Kidney (tissue), 13 donors: ENCODE measurements at regions not wholly inside any gene's neighbourhood (a gene's known extent, or its start where the extent isn't known, plus 50 kb on each side); places are given as distances from the start of the nearest gene placed in this dataset.
"Not testable (repeated sequence)": the region's sequence is repeated elsewhere in the genome, so short reads cannot be mapped to it uniquely, and the experiment has no call there.

Experiments used
- DNase-seq, 5 donors: peaks; one replicate each; pipeline ENCODE4 v3.0.0-alpha.2; 2013 to 2020
- FAIRE-seq: peaks from 2 replicates; lab custom pipeline; 2012; peaks lifted over from hg19 to GRCh38; lab: Jason Lieb, UNC
- H3K27ac ChIP-seq, 2 donors: one replicate each; pipeline ENCODE4 v1.7.0; 2013; ENCODE audit warnings: low read depth in 2 of 2, low read length in 2 of 2, inconsistent platforms in 1 of 2
- H3K27me3 ChIP-seq: one replicate; pipeline ENCODE4 v1.7.1; 2013; ENCODE audit warnings: low read length, inconsistent platforms; ENCODE audit not compliant: control insufficient read depth, insufficient read depth
- H3K36me3 ChIP-seq, 3 donors: one replicate each; pipeline versions ENCODE4 v1.7.0 to v1.7.1; 2013; ENCODE audit warnings: low read length in 3 of 3, control low read depth in 1 of 3, inconsistent platforms in 1 of 3; ENCODE audit not compliant: insufficient read depth in 3 of 3, control insufficient read depth in 2 of 3
- H3K4me1 ChIP-seq, 3 donors: one replicate each; pipeline versions ENCODE4 v1.7.0 to v1.7.1; 2013; ENCODE audit warnings: low read length in 3 of 3, inconsistent platforms in 1 of 3, low read depth in 1 of 3; ENCODE audit not compliant: control insufficient read depth in 2 of 3, insufficient read depth in 2 of 3
- H3K4me3 ChIP-seq, 3 donors: one replicate each; pipeline versions ENCODE4 v1.7.0 to v1.8.1; 2013; ENCODE audit warnings: low read length in 3 of 3, control low read depth in 1 of 3, inconsistent platforms in 1 of 3
- H3K9ac ChIP-seq, 3 donors: one replicate each; pipeline versions ENCODE4 v1.7.0 to v1.7.1; 2013; ENCODE audit warnings: low read length in 3 of 3, control low read depth in 1 of 3, inconsistent platforms in 1 of 3
- H3K9me3 ChIP-seq, 3 donors: one replicate each; pipeline versions ENCODE4 v1.7.0 to v1.7.1; 2013; ENCODE audit warnings: low read length in 3 of 3, control low read depth in 1 of 3, inconsistent platforms in 1 of 3; ENCODE audit not compliant: control insufficient read depth in 2 of 3, insufficient read depth in 1 of 3
- intact Hi-C: fragments of 100-400 bp; cut with DNase I; formaldehyde crosslinking; loops from one replicate; pipeline ENCODE4 v1.11.1; 2022
- TF ChIP-seq, protein P1 (sequence below): IDR thresholded peaks from 3 replicates; pipeline ENCODE4 v1.5.1; 2012; ENCODE audit warnings: mild to moderate bottlenecking, moderate library complexity, borderline replicate concordance; ENCODE audit not compliant: insufficient read depth; ENCODE audit errors: extremely low read depth
- donor health status: control.
- donor health status: control.
- donor health status: control.
- donor health status: control.
- donor health status: control.
- donor health status: DM: yes; HTN: yes; CAD: no.
- donor health status: Normal renal cell carcinoma (clear cell type).

GRCh38 chr4:132344924-132345828 is 803.9 kb upstream of the PCDH10 start:
- Histone ChIP-seq H3K4me1 (no peaks in the 10 kb centered on the region), H3K9ac (no peak overlapping the region), H3K4me3 (no peak overlapping the region), H3K36me3 (no peaks in the 10 kb centered on the region), H3K27ac (no peak overlapping the region), H3K27me3 (no peaks in the 10 kb centered on the region), H3K9me3 (no peaks in the 10 kb centered on the region)
- FAIRE-seq: no peak
- TF ChIP-seq, protein P1, sequence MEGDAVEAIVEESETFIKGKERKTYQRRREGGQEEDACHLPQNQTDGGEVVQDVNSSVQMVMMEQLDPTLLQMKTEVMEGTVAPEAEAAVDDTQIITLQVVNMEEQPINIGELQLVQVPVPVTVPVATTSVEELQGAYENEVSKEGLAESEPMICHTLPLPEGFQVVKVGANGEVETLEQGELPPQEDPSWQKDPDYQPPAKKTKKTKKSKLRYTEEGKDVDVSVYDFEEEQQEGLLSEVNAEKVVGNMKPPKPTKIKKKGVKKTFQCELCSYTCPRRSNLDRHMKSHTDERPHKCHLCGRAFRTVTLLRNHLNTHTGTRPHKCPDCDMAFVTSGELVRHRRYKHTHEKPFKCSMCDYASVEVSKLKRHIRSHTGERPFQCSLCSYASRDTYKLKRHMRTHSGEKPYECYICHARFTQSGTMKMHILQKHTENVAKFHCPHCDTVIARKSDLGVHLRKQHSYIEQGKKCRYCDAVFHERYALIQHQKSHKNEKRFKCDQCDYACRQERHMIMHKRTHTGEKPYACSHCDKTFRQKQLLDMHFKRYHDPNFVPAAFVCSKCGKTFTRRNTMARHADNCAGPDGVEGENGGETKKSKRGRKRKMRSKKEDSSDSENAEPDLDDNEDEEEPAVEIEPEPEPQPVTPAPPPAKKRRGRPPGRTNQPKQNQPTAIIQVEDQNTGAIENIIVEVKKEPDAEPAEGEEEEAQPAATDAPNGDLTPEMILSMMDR: no peak
- intact Hi-C loops: no loop called here
- peak in 1 of 5 donors; percentile 41 for DNase-seq

GRCh38 chr4:132346016-132346415 is 803.1 kb upstream of the PCDH10 start:
- H3K4me3 ChIP-seq: no peak overlapping the region
- H3K27ac ChIP-seq: no peak overlapping the region
- H3K27me3 ChIP-seq: no peaks in the 10 kb centered on the region
- TF ChIP-seq, protein P1: no peak
- H3K36me3 ChIP-seq: no peaks in the 10 kb centered on the region
- H3K9me3 ChIP-seq: no peaks in the 10 kb centered on the region
- no peaks in the 10 kb centered on the region for H3K4me1 ChIP-seq
- intact Hi-C loops: no loop called here
- H3K9ac ChIP-seq: no peak overlapping the region
- FAIRE-seq (no peak), DNase-seq (no peak)

GRCh38 chr4:132351606-132352005 is 797.5 kb upstream of the PCDH10 start:
- H3K9me3 ChIP-seq, H3K9ac ChIP-seq, H3K4me3 ChIP-seq, FAIRE-seq, DNase-seq, H3K4me1 ChIP-seq, H3K27ac ChIP-seq, intact Hi-C loops, H3K36me3 ChIP-seq, H3K27me3 ChIP-seq: not testable (repeated sequence)

DNA sequence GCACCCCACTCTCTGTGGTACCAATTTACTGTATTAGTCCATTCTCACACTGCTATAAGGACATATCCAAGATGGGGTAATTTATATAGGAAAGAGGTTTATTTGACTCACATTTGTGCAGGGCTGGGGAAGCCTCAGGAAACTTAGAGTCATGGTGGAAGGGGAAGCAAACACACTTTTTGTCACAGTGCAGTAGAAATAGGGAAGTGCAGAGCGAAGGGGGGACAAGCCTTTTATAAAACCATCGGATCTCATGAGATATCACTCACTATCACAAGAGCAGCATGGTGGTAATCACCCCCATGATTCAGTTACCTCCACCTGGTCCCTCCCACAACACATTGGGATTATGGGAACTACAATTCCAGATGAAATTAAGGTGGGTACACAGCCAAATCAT is 766.9 kb upstream of the PCDH10 start:
- DNase-seq (no peak), FAIRE-seq (no peak)

More for the DNA sequence above, 766.9 kb upstream of the PCDH10 start:
- Histone ChIP-seq H3K27ac (no peak overlapping the region), H3K9ac (no peak overlapping the region), H3K4me1 (no peaks in the 10 kb centered on the region), H3K36me3 (no peaks in the 10 kb centered on the region), H3K9me3 (no peaks in the 10 kb centered on the region), H3K27me3 (no peaks in the 10 kb centered on the region), H3K4me3 (no peak overlapping the region)
- intact Hi-C loops: no loop called here
- TF ChIP-seq, protein P1: no peak
